Neural progenitor cell (in vitro differentiated cells): ENCODE measurements at regions not wholly inside any gene's neighbourhood (a gene's known extent, or its start where the extent isn't known, plus 50 kb on each side); places are given as distances from the start of the nearest gene placed in this dataset.

ENCODE experiments used
- DNase-seq: peaks from one replicate; pipeline ENCODE4 v3.0.0-alpha.2; 2016; ENCODE audit warnings: low spot score
- H2AFZ ChIP-seq: fragments of 200-600 bp; sonication (generic); replicated peaks from 2 replicates; pipeline ENCODE4 v1.6.1; 2016; ENCODE audit warnings: antibody characterized with exemption
- H3F3A ChIP-seq: fragments of 200-600 bp; sonication (generic); 2 replicates; pipeline ENCODE4 v1.6.1; 2016; ENCODE audit warnings: antibody characterized with exemption, low read depth
- H3K27ac ChIP-seq: fragments of 200-600 bp; sonication (generic); 2 replicates; pipeline ENCODE4 v1.5.1; 2016; ENCODE audit warnings: mild to moderate bottlenecking
- H3K27me3 ChIP-seq: fragments of 200-600 bp; sonication (generic); 2 replicates; pipeline ENCODE4 v1.6.1; 2016; ENCODE audit warnings: mild to moderate bottlenecking, moderate library complexity
- H3K36me3 ChIP-seq: fragments of 200-600 bp; sonication (generic); 2 replicates; pipeline ENCODE4 v1.5.1; 2016
- H3K4me1 ChIP-seq: fragments of 200-600 bp; sonication (generic); 2 replicates; pipeline ENCODE4 v1.6.1; 2016; ENCODE audit warnings: mixed run types
- H3K4me2 ChIP-seq: fragments of 200-600 bp; sonication (generic); 2 replicates; pipeline ENCODE4 v1.6.1; 2016
- H3K4me3 ChIP-seq: fragments of 200-600 bp; sonication (generic); 2 replicates; pipeline ENCODE4 v1.5.1; 2016
- H3K79me2 ChIP-seq: fragments of 200-600 bp; sonication (generic); 2 replicates; pipeline ENCODE4 v1.6.1; 2016; ENCODE audit warnings: low read depth
- H3K9ac ChIP-seq: fragments of 200-600 bp; sonication (generic); 2 replicates; pipeline ENCODE4 v1.6.1; 2016
- H3K9me3 ChIP-seq: fragments of 200-600 bp; sonication (generic); 2 replicates; pipeline ENCODE4 v1.5.1; 2016; ENCODE audit warnings: low read depth
- H4K20me1 ChIP-seq: fragments of 200-600 bp; sonication (generic); 2 replicates; pipeline ENCODE4 v1.6.1; 2016; ENCODE audit warnings: low read depth
- H3K27ac Mint-ChIP-seq: 3 replicates; pipeline ENCODE4 v1.8.0; 2021; ENCODE audit warnings: mixed read lengths
- H3K27me3 Mint-ChIP-seq: 2 replicates; pipeline ENCODE4 v1.8.0; 2022; ENCODE audit warnings: low read depth, mild to moderate bottlenecking, inconsistent platforms, moderate library complexity, mixed read lengths; ENCODE audit not compliant: insufficient read depth
- H3K36me3 Mint-ChIP-seq: 3 replicates; pipeline ENCODE4 v1.8.0; 2021; ENCODE audit warnings: mixed read lengths
- H3K4me1 Mint-ChIP-seq: 3 replicates; pipeline ENCODE4 v1.8.0; 2021; ENCODE audit warnings: mixed read lengths
- H3K4me3 Mint-ChIP-seq: 3 replicates; pipeline ENCODE4 v1.8.0; 2021; ENCODE audit warnings: mild to moderate bottlenecking, moderate library complexity, mixed read lengths
- H3K9me3 Mint-ChIP-seq: 3 replicates; pipeline ENCODE4 v1.8.0; 2020; ENCODE audit warnings: mixed read lengths
- CTCF ChIP-seq: fragments of 200-600 bp; sonication (generic); IDR thresholded peaks from 2 replicates; pipeline ENCODE4 v1.5.1; 2017; ENCODE audit warnings: antibody characterized with exemption, mild to moderate bottlenecking
- EZH2 ChIP-seq: fragments of 200-600 bp; sonication (generic); IDR thresholded peaks from 2 replicates; pipeline ENCODE4 v1.6.1; 2017; ENCODE audit warnings: antibody characterized with exemption, mild to moderate bottlenecking, moderate library complexity
- EZH2phosphoT487 ChIP-seq: fragments of 200-600 bp; sonication (generic); IDR thresholded peaks from 2 replicates; pipeline ENCODE4 v1.6.1; 2017; ENCODE audit warnings: antibody characterized with exemption

GRCh38 chr9:117494401-117495090 is 79.7 kb upstream of the ASTN2 start:
- H3K9me3 Mint-ChIP-seq = no peaks in the 10 kb centered on the region
- DNase-seq = no peak
- H3K27ac ChIP-seq = no peak overlapping the region

GRCh38 chr9:117492476-117492875 is 77.6 kb upstream of the ASTN2 start:
- peak; percentile 40 for DNase-seq
- H3K27ac Mint-ChIP-seq = no peak overlapping the region
- H3K9me3 ChIP-seq = peaks cover 4% of the 10 kb centered on the region
- no peaks in the 10 kb centered on the region for H3K79me2 ChIP-seq
- H3K9ac ChIP-seq = no peak overlapping the region
- H3K4me2 ChIP-seq = no peak overlapping the region
- no peaks in the 10 kb centered on the region for H3K4me1 ChIP-seq
- no peaks in the 10 kb centered on the region for H4K20me1 ChIP-seq
- no peaks in the 10 kb centered on the region for H3K9me3 Mint-ChIP-seq
- H3K27me3 Mint-ChIP-seq = no peaks in the 10 kb centered on the region
- H3F3A ChIP-seq = no peaks in the 10 kb centered on the region
- H2AFZ ChIP-seq = no peak overlapping the region
- TF ChIP-seq EZH2phosphoT487 (no peak), CTCF (no peak), EZH2 (no peak)
- no peaks in the 10 kb centered on the region for H3K36me3 ChIP-seq
- no peaks in the 10 kb centered on the region for H3K27me3 ChIP-seq
- H3K36me3 Mint-ChIP-seq = no peaks in the 10 kb centered on the region
- H3K4me3 Mint-ChIP-seq = no peak overlapping the region
- H3K27ac ChIP-seq = no peak overlapping the region
- peaks cover 14% of the 10 kb centered on the region for H3K4me1 Mint-ChIP-seq
- no peak overlapping the region for H3K4me3 ChIP-seq

More at GRCh38 chr9:117494401-117495090, 79.7 kb upstream of the ASTN2 start:
- Mint-ChIP-seq H3K27me3 (no peaks in the 10 kb centered on the region), H3K36me3 (no peaks in the 10 kb centered on the region), H3K27ac (no peak overlapping the region), H3K4me3 (no peak overlapping the region), H3K4me1 (no peaks in the 10 kb centered on the region)
- H2AFZ ChIP-seq = peak overlapping the region; percentile 1
- no peaks in the 10 kb centered on the region for H3K36me3 ChIP-seq
- no peaks in the 10 kb centered on the region for H4K20me1 ChIP-seq
- no peak overlapping the region for H3K4me2 ChIP-seq
- H3F3A ChIP-seq = no peaks in the 10 kb centered on the region
- no peaks in the 10 kb centered on the region for H3K79me2 ChIP-seq
- H3K4me3 ChIP-seq = no peak overlapping the region
- no peaks in the 10 kb centered on the region for H3K27me3 ChIP-seq
- peaks cover 6% of the 10 kb centered on the region for H3K9me3 ChIP-seq
- H3K9ac ChIP-seq = no peak overlapping the region
- TF ChIP-seq EZH2phosphoT487 = no peak
- TF ChIP-seq EZH2 = no peak
- no peak for TF ChIP-seq CTCF
- no peaks in the 10 kb centered on the region for H3K4me1 ChIP-seq

- DNase-seq = no peak
- Histone ChIP-seq H3F3A (no peaks in the 10 kb centered on the region), H3K4me2 (no peak overlapping the region), H3K9me3 (no peaks in the 10 kb centered on the region), H3K4me1 (no peaks in the 10 kb centered on the region), H3K4me3 (no peak overlapping the region), H3K36me3 (no peaks in the 10 kb centered on the region), H3K79me2 (no peaks in the 10 kb centered on the region), H2AFZ (no peak overlapping the region), H4K20me1 (no peaks in the 10 kb centered on the region), H3K9ac (no peak overlapping the region), H3K27me3 (no peaks in the 10 kb centered on the region), H3K27ac (no peak overlapping the region)
- Mint-ChIP-seq H3K27me3 (peaks cover 2% of the 10 kb centered on the region), H3K36me3 (no peaks in the 10 kb centered on the region), H3K27ac (no peak overlapping the region), H3K4me1 (peaks cover 17% of the 10 kb centered on the region), H3K4me3 (no peak overlapping the region), H3K9me3 (no peaks in the 10 kb centered on the region)
- TF ChIP-seq CTCF = no peak
- TF ChIP-seq EZH2phosphoT487 = no peak
- no peak for TF ChIP-seq EZH2
These were observed 76.6 kb upstream of the ASTN2 start for GRCh38 chr9:117491491-117491890.
